DND-41 (cell line): ENCODE measurements at regions not wholly inside any gene's neighbourhood (a gene's known extent, or its start where the extent isn't known, plus 50 kb on each side); places are given as distances from the start of the nearest gene placed in this dataset.

Experiments
- ATAC-seq: fragments of 200-7000 bp; cut with Tn5 transposase; 3 replicates; pipeline ENCODE4 v1.9.1; 2021; ENCODE audit warnings: low read depth; ENCODE audit not compliant: insufficient read depth
- DNase-seq: peaks from one replicate; pipeline ENCODE4 v3.0.0-alpha.2; 2020
- H2AFZ ChIP-seq: 2 replicates; pipeline ENCODE4 v1.6.0; 2012; ENCODE audit warnings: low read depth, low read length
- H3K27ac ChIP-seq: 2 replicates; pipeline ENCODE4 v1.5.1; 2012; ENCODE audit warnings: low read length, inconsistent platforms
- H3K27me3 ChIP-seq: fragments of 200-600 bp; sonication (generic); 2 replicates; pipeline ENCODE4 v1.6.0; 2012; ENCODE audit warnings: low read length, mild to moderate bottlenecking, inconsistent platforms; ENCODE audit not compliant: insufficient read depth, poor library complexity
- H3K36me3 ChIP-seq: 2 replicates; pipeline ENCODE4 v1.5.1; 2012; ENCODE audit warnings: low read length, inconsistent platforms; ENCODE audit not compliant: insufficient read depth
- H3K4me1 ChIP-seq: 2 replicates; pipeline ENCODE4 v1.5.1; 2012; ENCODE audit warnings: mild to moderate bottlenecking, low read length; ENCODE audit not compliant: insufficient read depth
- H3K4me2 ChIP-seq: 2 replicates; pipeline ENCODE4 v1.6.0; 2012; ENCODE audit warnings: mild to moderate bottlenecking, moderate library complexity, low read length, inconsistent platforms; ENCODE audit not compliant: insufficient read depth
- H3K4me3 ChIP-seq, 2 experiments: fragments of 200-600 bp in 1 of 2; shearing (Covaris generic) in 1 of 2; 2 replicates each; pipeline ENCODE4 v1.5.1; 2012 to 2016; ENCODE audit warnings: inconsistent platforms in 2 of 2, low read length in 2 of 2, mild to moderate bottlenecking in 2 of 2, low read depth in 1 of 2, moderate library complexity in 1 of 2
- H3K79me2 ChIP-seq: 2 replicates; pipeline ENCODE4 v1.6.0; 2012; ENCODE audit warnings: low read length, inconsistent platforms; ENCODE audit not compliant: insufficient read depth
- H3K9ac ChIP-seq: 2 replicates; pipeline ENCODE4 v1.6.0; 2012; ENCODE audit warnings: low read depth, mild to moderate bottlenecking, inconsistent platforms, low read length, moderate library complexity
- H3K9me3 ChIP-seq: 2 replicates; pipeline ENCODE4 v1.5.1; 2012; ENCODE audit warnings: low read length, moderate library complexity, mild to moderate bottlenecking, inconsistent platforms; ENCODE audit not compliant: insufficient read depth, severe bottlenecking
- H4K20me1 ChIP-seq: 2 replicates; pipeline ENCODE4 v1.6.0; 2012; ENCODE audit warnings: low read length; ENCODE audit not compliant: insufficient read depth
- EZH2 ChIP-seq: IDR thresholded peaks from 3 replicates; pipeline ENCODE4 v1.6.1; 2012; ENCODE audit warnings: borderline replicate concordance, low read depth, mild to moderate bottlenecking, moderate library complexity, low read length, inconsistent platforms; ENCODE audit not compliant: severe bottlenecking
- TF ChIP-seq, protein P1 (sequence below): IDR thresholded peaks from 2 replicates; pipeline ENCODE4 v1.5.1; 2012; ENCODE audit warnings: borderline replicate concordance, low read length, moderate library complexity, mild to moderate bottlenecking; ENCODE audit not compliant: poor library complexity, severe bottlenecking; ENCODE audit errors: extremely low read depth

DNA sequence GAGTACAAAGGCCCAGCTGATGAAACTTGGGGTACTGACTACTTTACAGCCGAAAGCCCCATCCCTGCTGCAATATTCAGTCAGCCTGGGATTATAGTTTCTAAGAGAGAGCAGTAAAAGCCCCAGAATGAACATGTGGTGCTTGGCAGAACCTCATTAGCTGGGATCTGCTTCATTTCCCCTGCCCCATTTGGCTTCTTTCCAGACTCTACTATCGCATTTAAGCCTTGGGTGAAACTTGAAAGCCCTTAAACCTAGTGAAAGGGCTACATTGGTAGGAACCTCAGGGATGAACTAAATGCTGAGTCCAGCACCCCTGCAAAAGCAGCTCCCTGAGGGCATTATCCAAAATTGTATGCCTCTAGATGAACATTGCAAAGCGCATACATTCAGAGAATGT is 631.1 kb downstream of the ACTL7B start:
- H3K4me3 ChIP-seq: no peak overlapping the region
- no peak for ATAC-seq
- no peak overlapping the region for H3K9ac ChIP-seq
- no peaks in the 10 kb centered on the region for H4K20me1 ChIP-seq
- no peak overlapping the region for H2AFZ ChIP-seq
- H3K79me2 ChIP-seq: no peaks in the 10 kb centered on the region
- DNase-seq: no peak
- peaks cover 4% of the 10 kb centered on the region for H3K27me3 ChIP-seq
- no peaks in the 10 kb centered on the region for H3K9me3 ChIP-seq
- H3K27ac ChIP-seq: no peak overlapping the region
- no peak for TF ChIP-seq EZH2
- H3K36me3 ChIP-seq: no peaks in the 10 kb centered on the region
- H3K4me1 ChIP-seq: no peaks in the 10 kb centered on the region
- H3K4me2 ChIP-seq: no peak overlapping the region

DNA sequence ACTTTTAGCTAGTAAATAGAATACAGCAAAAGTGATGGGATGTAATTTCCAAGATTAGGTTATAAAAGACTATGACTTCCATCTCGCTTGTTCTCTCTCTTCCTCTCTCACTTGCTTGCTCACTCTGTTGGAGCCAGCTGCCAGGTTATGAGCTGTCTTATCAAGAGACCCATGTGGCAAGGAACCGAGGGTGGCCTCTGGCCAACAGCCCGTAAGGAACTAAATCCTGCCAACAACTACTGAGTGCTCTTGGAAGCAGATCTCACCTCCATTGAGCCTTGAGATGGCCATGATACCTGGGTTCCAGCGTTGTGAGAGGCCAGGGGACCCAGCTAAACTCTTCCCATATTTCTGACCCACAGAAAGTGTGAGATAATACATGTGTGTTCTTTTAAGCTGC is 636.1 kb downstream of the ACTL7B start:
- no peaks in the 10 kb centered on the region for H4K20me1 ChIP-seq
- no peak for ATAC-seq

DNA sequence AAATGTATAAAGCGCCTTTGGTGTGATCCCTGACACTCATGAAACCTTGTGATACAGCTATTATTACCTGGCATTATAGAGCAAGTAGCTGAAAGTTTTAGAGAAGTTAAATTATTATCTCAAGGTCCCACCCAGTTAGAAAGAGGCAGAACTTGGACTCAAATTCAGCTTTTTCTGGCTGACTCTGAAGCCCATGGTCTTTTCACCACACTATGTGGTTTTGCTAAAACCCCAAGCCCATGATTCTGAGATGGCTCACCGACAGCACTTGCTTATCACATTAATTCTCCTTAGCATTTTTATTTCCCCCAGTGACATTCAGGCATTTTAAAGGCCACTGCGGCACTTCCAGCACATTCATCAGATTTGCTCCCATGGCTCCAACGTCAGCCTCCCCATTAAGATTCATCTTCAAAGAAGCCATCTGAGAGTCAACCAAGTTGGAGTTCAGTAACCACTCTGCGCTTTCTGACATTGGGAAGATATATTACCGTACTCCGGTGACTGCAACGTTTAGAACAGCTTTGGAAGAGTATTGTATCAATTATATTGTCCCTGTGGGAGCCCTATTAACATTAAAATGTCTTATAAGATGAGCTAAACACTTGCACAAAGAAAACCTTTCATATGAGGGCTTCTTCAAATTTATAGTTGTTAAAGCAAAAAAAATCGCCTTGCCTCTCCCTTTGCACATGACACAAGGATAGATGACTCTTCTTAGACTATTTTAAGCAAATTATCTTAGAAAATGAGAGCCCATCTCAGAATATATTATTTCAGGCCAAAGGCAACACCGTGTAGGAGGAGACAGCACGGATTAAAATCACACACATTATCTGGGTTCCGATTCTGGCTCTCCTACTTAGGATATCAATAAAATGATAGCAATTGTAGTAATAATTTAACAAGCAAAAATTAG is 638.1 kb downstream of the ACTL7B start:
- Histone ChIP-seq H3K36me3 (no peaks in the 10 kb centered on the region), H4K20me1 (no peaks in the 10 kb centered on the region), H3K9me3 (no peaks in the 10 kb centered on the region), H3K27me3 (peaks cover 4% of the 10 kb centered on the region), H3K4me2 (no peak overlapping the region), H3K27ac (no peak overlapping the region), H3K4me3 (no peak overlapping the region), H2AFZ (no peak overlapping the region), H3K4me1 (no peaks in the 10 kb centered on the region), H3K9ac (no peak overlapping the region), H3K79me2 (no peaks in the 10 kb centered on the region)
- no peak for ATAC-seq
- no peak for TF ChIP-seq EZH2
- TF ChIP-seq, protein P1, sequence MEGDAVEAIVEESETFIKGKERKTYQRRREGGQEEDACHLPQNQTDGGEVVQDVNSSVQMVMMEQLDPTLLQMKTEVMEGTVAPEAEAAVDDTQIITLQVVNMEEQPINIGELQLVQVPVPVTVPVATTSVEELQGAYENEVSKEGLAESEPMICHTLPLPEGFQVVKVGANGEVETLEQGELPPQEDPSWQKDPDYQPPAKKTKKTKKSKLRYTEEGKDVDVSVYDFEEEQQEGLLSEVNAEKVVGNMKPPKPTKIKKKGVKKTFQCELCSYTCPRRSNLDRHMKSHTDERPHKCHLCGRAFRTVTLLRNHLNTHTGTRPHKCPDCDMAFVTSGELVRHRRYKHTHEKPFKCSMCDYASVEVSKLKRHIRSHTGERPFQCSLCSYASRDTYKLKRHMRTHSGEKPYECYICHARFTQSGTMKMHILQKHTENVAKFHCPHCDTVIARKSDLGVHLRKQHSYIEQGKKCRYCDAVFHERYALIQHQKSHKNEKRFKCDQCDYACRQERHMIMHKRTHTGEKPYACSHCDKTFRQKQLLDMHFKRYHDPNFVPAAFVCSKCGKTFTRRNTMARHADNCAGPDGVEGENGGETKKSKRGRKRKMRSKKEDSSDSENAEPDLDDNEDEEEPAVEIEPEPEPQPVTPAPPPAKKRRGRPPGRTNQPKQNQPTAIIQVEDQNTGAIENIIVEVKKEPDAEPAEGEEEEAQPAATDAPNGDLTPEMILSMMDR: no peak
- DNase-seq: no peak

More for the DNA sequence above, 636.1 kb downstream of the ACTL7B start:
- DNase-seq: no peak
- Histone ChIP-seq H3K4me3 (no peak overlapping the region), H3K27me3 (peaks cover 4% of the 10 kb centered on the region), H3K4me1 (no peaks in the 10 kb centered on the region), H2AFZ (no peak overlapping the region), H3K36me3 (no peaks in the 10 kb centered on the region), H3K9ac (no peak overlapping the region), H3K79me2 (no peaks in the 10 kb centered on the region), H3K27ac (no peak overlapping the region), H3K4me2 (no peak overlapping the region), H3K9me3 (no peaks in the 10 kb centered on the region)
- TF ChIP-seq EZH2: no peak
- TF ChIP-seq, protein P1: no peak

DNA sequence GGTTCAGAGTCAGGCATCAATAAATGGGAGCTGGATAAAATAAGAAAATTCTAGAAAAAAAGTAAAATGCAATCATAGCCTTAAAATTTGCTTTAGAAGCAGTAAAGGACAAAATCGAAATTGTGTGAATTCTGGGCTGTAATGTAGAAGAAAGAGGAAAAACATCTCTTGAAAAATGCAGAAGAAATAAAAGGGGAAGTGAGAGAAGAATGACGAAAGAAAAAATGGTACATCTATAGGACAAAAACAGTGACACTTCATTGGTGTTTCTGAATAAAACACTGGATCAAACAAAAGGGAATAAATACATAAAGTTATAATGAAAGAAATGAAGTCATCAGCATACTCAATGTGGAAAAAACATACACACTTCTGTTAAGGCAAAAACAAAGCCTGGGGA is 642.3 kb downstream of the ACTL7B start:
- no peak for ATAC-seq
- Histone ChIP-seq H3K27me3 (no peaks in the 10 kb centered on the region), H3K36me3 (no peaks in the 10 kb centered on the region), H3K9me3 (no peaks in the 10 kb centered on the region), H3K4me1 (no peaks in the 10 kb centered on the region), H4K20me1 (no peaks in the 10 kb centered on the region), H3K4me3 (no peak overlapping the region), H2AFZ (no peak overlapping the region), H3K9ac (no peak overlapping the region), H3K27ac (no peak overlapping the region), H3K79me2 (no peaks in the 10 kb centered on the region), H3K4me2 (no peak overlapping the region)
- DNase-seq: no peak
- TF ChIP-seq, protein P1: no peak
- TF ChIP-seq EZH2: no peak
